H1 (cell line): ENCODE measurements at regions not wholly inside any gene's neighbourhood (a gene's known extent, or its start where the extent isn't known, plus 50 kb on each side); places are given as distances from the start of the nearest gene placed in this dataset.

ENCODE experiments used
- CHD1 ChIP-seq: IDR thresholded peaks from 2 replicates; pipeline ENCODE4 v1.6.1; 2012; ENCODE audit warnings: low read depth, low read length, improper control_type of control experiment
- CHD7 ChIP-seq: fragments of 300-600 bp; sonication (generic); IDR thresholded peaks from 2 replicates; pipeline ENCODE4 v1.7.1; 2012; ENCODE audit warnings: low read length, moderate library complexity, mild to moderate bottlenecking, inconsistent platforms; ENCODE audit not compliant: insufficient replicate concordance
- E2F6 ChIP-seq: IDR thresholded peaks from 2 replicates; pipeline ENCODE4 v1.6.1; 2012; ENCODE audit warnings: inconsistent platforms
- EP300 ChIP-seq, 2 experiments: IDR thresholded peaks; 1 replicate in 1 of 2; 2 replicates in 1 of 2; pipeline ENCODE4 v1.6.1; 2011 to 2012; ENCODE audit warnings: low read depth in 2 of 2, low read length in 2 of 2, mild to moderate bottlenecking in 2 of 2, borderline replicate concordance in 1 of 2, inconsistent platforms in 1 of 2, moderate library complexity in 1 of 2
- HDAC6 ChIP-seq: IDR thresholded peaks from one replicate; pipeline ENCODE4 v1.7.1; 2012; ENCODE audit warnings: low read depth, mild to moderate bottlenecking, inconsistent platforms, low read length, moderate library complexity
- KDM1A ChIP-seq: fragments of 200-600, 300-600 bp; sonication (generic); IDR thresholded peaks from 2 replicates; pipeline ENCODE4 v1.7.1; 2016; ENCODE audit warnings: mild to moderate bottlenecking, low read length, borderline replicate concordance
- SIN3A ChIP-seq, 2 experiments: IDR thresholded peaks in 1 of 2; conservative IDR thresholded peaks in 1 of 2; 2 replicates each; pipeline ENCODE4 v1.6.1; 2011 to 2012; ENCODE audit warnings: low read length in 2 of 2, improper control_type of control experiment in 1 of 2, low read depth in 1 of 2, mild to moderate bottlenecking in 1 of 2
- SP1 ChIP-seq: IDR thresholded peaks from 2 replicates; pipeline ENCODE4 v1.6.1; 2011; ENCODE audit warnings: low read depth, low read length
- SUZ12 ChIP-seq: fragments of 200-600 bp; sonication (generic); IDR thresholded peaks from 2 replicates; pipeline ENCODE4 v1.6.1; 2012; ENCODE audit warnings: mild to moderate bottlenecking, inconsistent platforms, low read length, moderate library complexity, mixed read lengths

- TF ChIP-seq CHD7 (no peak), CHD1 (no peak), EP300 (IDR thresholded peaks at IDR 0.05; ENCODE audit: borderline replicate concordance in 1 of 2, low read depth in 2 of 2, low read length in 2 of 2) (no peak), SIN3A (conservative IDR thresholded peaks at IDR 0.05 in 1 of 2, IDR thresholded peaks at IDR 0.05 in 1 of 2; ENCODE audit: low read depth in 1 of 2, low read length in 2 of 2) (no peak), SUZ12 (no peak), SP1 (no peak), HDAC6 (no peak), E2F6 (no peak), KDM1A (no peak)
Observed at GRCh38 chr10:28973309-28973972, 296.1 kb downstream of the BAMBI start (continued).
